Heart right ventricle (tissue), 16 donors: ENCODE measurements at regions not wholly inside any gene's neighbourhood (a gene's known extent, or its start where the extent isn't known, plus 50 kb on each side); places are given as distances from the start of the nearest gene placed in this dataset.

Experiments
- ATAC-seq, 8 donors: fragments of 200-7000 bp; cut with Tn5 transposase; one replicate each; pipeline ENCODE4 v1.9.1; 2020; ENCODE audit warnings: mild to moderate bottlenecking in 8 of 8, moderate library complexity in 8 of 8, moderate number of reproducible peaks in 1 of 8
- DNase-seq, 2 donors: peaks; one replicate each; pipeline ENCODE4 v3.0.0-alpha.2; 2020
- H3K27ac ChIP-seq, 10 donors: fragments of 200-600 bp; sonication (generic) in 2 of 10; one replicate each; pipeline versions ENCODE4 v1.5.0 to v1.8.0; 2020 to 2022; ENCODE audit warnings: mild to moderate bottlenecking in 3 of 10
- H3K27me3 ChIP-seq, 7 donors: fragments of 200-600 bp; one replicate each; pipeline ENCODE4 v1.8.0; 2021 to 2022; ENCODE audit warnings: mild to moderate bottlenecking in 2 of 7
- H3K36me3 ChIP-seq, 9 donors: fragments of 200-600 bp; sonication (generic) in 1 of 9; one replicate each; pipeline versions ENCODE4 v1.5.0 to v1.8.0; 2020 to 2022; ENCODE audit warnings: mild to moderate bottlenecking in 2 of 9
- H3K4me1 ChIP-seq, 9 donors: fragments of 200-600 bp; sonication (generic) in 1 of 9; one replicate each; pipeline versions ENCODE4 v1.5.0 to v1.8.0; 2020 to 2022; ENCODE audit warnings: mild to moderate bottlenecking in 4 of 9
- H3K4me3 ChIP-seq, 10 donors: fragments of 200-600 bp; sonication (generic) in 2 of 10; one replicate each; pipeline versions ENCODE4 v1.5.0 to v1.8.0; 2020 to 2022; ENCODE audit warnings: mild to moderate bottlenecking in 7 of 10, moderate library complexity in 2 of 10
- H3K9me3 ChIP-seq, 11 donors: fragments of 200-600 bp in 10 of 11; sonication (generic) in 2 of 11; one replicate each; pipeline versions ENCODE4 v1.5.0 to v1.8.0; 2013 to 2022; ENCODE audit warnings: mild to moderate bottlenecking in 2 of 11, control low read depth in 1 of 11, moderate library complexity in 1 of 11
- CTCF ChIP-seq, 9 donors: fragments of 200-600 bp; sonication (generic) in 2 of 9; IDR thresholded peaks; one replicate each; pipeline versions ENCODE4 v1.5.0 to v1.8.0; 2021 to 2022; ENCODE audit warnings: antibody characterized with exemption in 9 of 9, mild to moderate bottlenecking in 5 of 9, moderate library complexity in 1 of 9
- WGBS, 2 donors: extraction: QIAGEN DNeasy Blood & Tissue Kit; methylation state at CpG; one replicate each; pipeline ENCODE4 v1.1.7; 2013; ENCODE audit warnings: inconsistent platforms in 1 of 2; 5-methylcytosine and 5-hydroxymethylcytosine counted together
- intact Hi-C, 10 donors: fragments of 100-400 bp; cut with DNase I; formaldehyde crosslinking; loops; one replicate each; pipeline versions ENCODE4 v1.11.1 to v1.14.2; 2022
- donor health status: Arrhythmogenic right ventricular cardiomyopathy.
- donor health status: ischemic (EF 13 %, LVEDD 7.1; RV severe dilation, severe dysfunction).
- donor health status: healthy with polysubstance abuse.
- donor health status: DM: no; HTN: yes; CAD: no.
- donor health status: DM: no; HTN: no; CAD: no.
- donor health status: ischemic (EF 25% LVEDD 6.9; RV normal size, moderate dysfunction).
- donor health status: ischemic (EF 25% LVEDD 5.7; RV mildly dilated, moderate dysfunction).
- donor health status: healthy.
- donor health status: DM: yes; HTN: yes; CAD: no.
- donor health status: Ischemic cardiomyopathy.
- donor health status: ischemic (EF 35%, LVEDD 5.7; RV mildly dilated, moderate dysfunction).
- donor health status: nonischemic (EF 11% LVEDD 7.7; RV severe dilation, severe dysfunction).
- donor health status: DM: yes; HTN: yes; CAD: no.
- donor health status: PGD.
- donor health status: ischemic (EF 29% LVEDD 5.4; RV normal size, mild dysfunction).
- donor health status: nonischemic (EF 23%, LVEDD 6.1; RV moderate dilation, normal function).

- WGBS, 2 donors: 69 to 75% methylated on average over 3 of the region's 3 CpGs
- no peaks in the 10 kb centered on the region for H3K4me1 ChIP-seq
- ATAC-seq (no peak), DNase-seq (peak in 1 of 2 donors; percentile 6)
- intact Hi-C loops: no loop called here
- H3K36me3 ChIP-seq: no peaks in the 10 kb centered on the region
- no peak overlapping the region for H3K27ac ChIP-seq
- H3K4me3 ChIP-seq: no peak overlapping the region
- H3K27me3 ChIP-seq: no peaks in the 10 kb centered on the region
- H3K9me3 ChIP-seq: peaks cover 0 to 2% (median 0%) of the 10 kb centered on the region in 11 donors
- TF ChIP-seq CTCF (IDR thresholded peaks at IDR 0.05): no peak
Measured at GRCh38 chr6:144896289-144896688, 611.2 kb downstream of the UTRN start.

- peaks cover 0 to 8% (median 2%) of the 10 kb centered on the region in 11 donors for H3K9me3 ChIP-seq
- no peaks in the 10 kb centered on the region for H3K4me1 ChIP-seq
- TF ChIP-seq CTCF (IDR thresholded peaks at IDR 0.05): no peak
- intact Hi-C loops: no loop called here
- ATAC-seq (no peak), DNase-seq (no peak)
- no peak overlapping the region for H3K4me3 ChIP-seq
- H3K36me3 ChIP-seq: no peaks in the 10 kb centered on the region
- H3K27me3 ChIP-seq: no peaks in the 10 kb centered on the region
- H3K27ac ChIP-seq: no peak overlapping the region
Measured at GRCh38 chr6:144896871-144897270, 611.7 kb downstream of the UTRN start.

- DNase-seq: no peak
- no peaks in the 10 kb centered on the region for H3K27me3 ChIP-seq
- no peak overlapping the region for H3K4me3 ChIP-seq
- ATAC-seq: no peak
- no peak overlapping the region for H3K27ac ChIP-seq
- H3K4me1 ChIP-seq: no peaks in the 10 kb centered on the region
- no peak for TF ChIP-seq CTCF (IDR thresholded peaks at IDR 0.05)
- H3K36me3 ChIP-seq: no peaks in the 10 kb centered on the region
- peaks cover 0 to 13% (median 4%) of the 10 kb centered on the region in 11 donors for H3K9me3 ChIP-seq
- intact Hi-C loops: no loop called here
- 84 to 88% methylated on average over 4 of the region's 4 CpGs for WGBS, 2 donors
Measured at GRCh38 chr6:144897441-144897921, 612.3 kb downstream of the UTRN start.

GRCh38 chr6:144898052-144898689 is 613.0 kb downstream of the UTRN start:
- intact Hi-C loops: no loop called here
- Histone ChIP-seq H3K36me3 (no peaks in the 10 kb centered on the region), H3K4me3 (no peak overlapping the region), H3K9me3 (peaks cover 0 to 20% (median 5%) of the 10 kb centered on the region in 11 donors), H3K27me3 (no peaks in the 10 kb centered on the region), H3K4me1 (no peaks in the 10 kb centered on the region), H3K27ac (no peak overlapping the region)
- no peak for TF ChIP-seq CTCF (IDR thresholded peaks at IDR 0.05)
- no peak for ATAC-seq
- no peak for DNase-seq
- 90 to 91% methylated on average over 3 of the region's 3 CpGs for WGBS, 2 donors
